ENCODE measurements at regions not wholly inside any gene's neighbourhood (a gene's known extent, or its start where the extent isn't known, plus 50 kb on each side); places are given as distances from the start of the nearest gene placed in this dataset.

- TF ChIP-seq, protein P1, sequence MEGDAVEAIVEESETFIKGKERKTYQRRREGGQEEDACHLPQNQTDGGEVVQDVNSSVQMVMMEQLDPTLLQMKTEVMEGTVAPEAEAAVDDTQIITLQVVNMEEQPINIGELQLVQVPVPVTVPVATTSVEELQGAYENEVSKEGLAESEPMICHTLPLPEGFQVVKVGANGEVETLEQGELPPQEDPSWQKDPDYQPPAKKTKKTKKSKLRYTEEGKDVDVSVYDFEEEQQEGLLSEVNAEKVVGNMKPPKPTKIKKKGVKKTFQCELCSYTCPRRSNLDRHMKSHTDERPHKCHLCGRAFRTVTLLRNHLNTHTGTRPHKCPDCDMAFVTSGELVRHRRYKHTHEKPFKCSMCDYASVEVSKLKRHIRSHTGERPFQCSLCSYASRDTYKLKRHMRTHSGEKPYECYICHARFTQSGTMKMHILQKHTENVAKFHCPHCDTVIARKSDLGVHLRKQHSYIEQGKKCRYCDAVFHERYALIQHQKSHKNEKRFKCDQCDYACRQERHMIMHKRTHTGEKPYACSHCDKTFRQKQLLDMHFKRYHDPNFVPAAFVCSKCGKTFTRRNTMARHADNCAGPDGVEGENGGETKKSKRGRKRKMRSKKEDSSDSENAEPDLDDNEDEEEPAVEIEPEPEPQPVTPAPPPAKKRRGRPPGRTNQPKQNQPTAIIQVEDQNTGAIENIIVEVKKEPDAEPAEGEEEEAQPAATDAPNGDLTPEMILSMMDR (conservative IDR thresholded peaks at IDR 0.05), result no peak
- TF ChIP-seq ZFX (IDR thresholded peaks at IDR 0.05), result no peak
Measured at GRCh38 chr2:226358688-226359087, 440.9 kb downstream of the IRS1 start.
